SK-N-DZ (cell line): ENCODE measurements at regions not wholly inside any gene's neighbourhood (a gene's known extent, or its start where the extent isn't known, plus 50 kb on each side); places are given as distances from the start of the nearest gene placed in this dataset.

Source experiments
- DNase-seq: peaks from one replicate; pipeline ENCODE4 v3.0.0-alpha.2; 2015; ENCODE audit warnings: low spot score

DNA sequence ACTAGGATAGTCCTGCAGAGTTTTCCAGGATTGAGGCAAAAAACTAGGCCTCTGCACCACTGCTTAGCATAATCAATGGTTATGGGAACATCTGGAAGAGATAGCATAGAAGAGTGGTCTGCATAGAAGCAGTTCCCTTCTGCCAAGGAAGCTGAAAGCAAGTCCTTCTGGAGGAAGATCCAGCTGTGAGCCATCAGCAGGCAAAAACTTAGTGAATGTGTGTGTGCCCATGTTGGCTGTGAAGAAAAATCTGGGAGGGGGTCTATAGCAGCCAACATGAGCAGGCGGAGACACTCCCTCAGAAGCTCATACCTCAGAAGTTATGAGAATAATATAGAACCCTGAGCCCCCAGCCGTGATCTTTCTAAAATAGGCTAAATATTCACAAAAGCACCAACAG lies 228.1 kb upstream of the STEAP1 start:
- no peak for DNase-seq

GRCh38 chr7:89926701-89927100 lies 227.6 kb upstream of the STEAP1 start:
- DNase-seq = no peak

GRCh38 chr7:89927762-89928161 lies 226.5 kb upstream of the STEAP1 start:
- DNase-seq = no peak

DNA sequence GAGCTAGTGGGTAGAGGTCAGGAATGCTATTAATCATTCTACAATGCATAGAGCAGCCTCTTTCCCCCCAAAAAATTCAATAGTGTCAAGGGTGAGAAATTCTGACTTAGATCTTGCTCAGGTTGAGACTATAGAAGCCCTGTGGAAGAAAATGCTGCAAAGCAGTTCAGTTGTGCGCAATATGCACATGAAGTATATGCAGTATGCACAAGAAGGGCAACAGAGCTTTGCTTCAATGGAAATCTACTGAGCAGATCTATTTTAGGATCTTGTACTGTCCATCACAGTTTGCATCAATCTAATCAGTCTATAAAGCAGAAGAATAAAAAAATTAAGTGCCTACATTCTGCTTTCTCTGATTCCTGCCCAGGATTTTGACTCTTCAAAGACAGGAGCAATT lies 225.8 kb upstream of the STEAP1 start:
- no peak for DNase-seq

DNA sequence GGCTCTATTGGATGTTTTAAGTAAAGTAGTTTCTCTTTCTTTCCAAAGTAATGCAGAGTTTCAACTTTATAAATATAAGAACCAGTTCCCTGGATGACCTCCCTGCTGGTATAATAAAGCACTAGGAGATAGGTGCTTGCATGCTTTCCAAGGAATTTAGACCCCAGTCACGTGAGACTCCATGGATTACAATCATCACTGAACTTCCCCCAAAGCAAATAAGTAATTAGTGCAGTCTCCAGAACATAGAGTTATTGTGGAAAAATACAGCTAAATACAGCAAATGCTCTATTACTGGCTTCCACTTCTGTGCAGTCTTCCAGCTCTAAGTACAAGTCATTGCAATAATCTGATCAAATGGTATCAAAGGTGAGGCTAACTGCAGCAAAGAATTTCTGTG lies 220.2 kb upstream of the STEAP1 start:
- no peak for DNase-seq

- DNase-seq = no peak
Measured at GRCh38 chr7:89943525-89944050, 210.7 kb upstream of the STEAP1 start.

GRCh38 chr7:89958525-89959068 lies 195.7 kb upstream of the STEAP1 start:
- no peak for DNase-seq

DNA sequence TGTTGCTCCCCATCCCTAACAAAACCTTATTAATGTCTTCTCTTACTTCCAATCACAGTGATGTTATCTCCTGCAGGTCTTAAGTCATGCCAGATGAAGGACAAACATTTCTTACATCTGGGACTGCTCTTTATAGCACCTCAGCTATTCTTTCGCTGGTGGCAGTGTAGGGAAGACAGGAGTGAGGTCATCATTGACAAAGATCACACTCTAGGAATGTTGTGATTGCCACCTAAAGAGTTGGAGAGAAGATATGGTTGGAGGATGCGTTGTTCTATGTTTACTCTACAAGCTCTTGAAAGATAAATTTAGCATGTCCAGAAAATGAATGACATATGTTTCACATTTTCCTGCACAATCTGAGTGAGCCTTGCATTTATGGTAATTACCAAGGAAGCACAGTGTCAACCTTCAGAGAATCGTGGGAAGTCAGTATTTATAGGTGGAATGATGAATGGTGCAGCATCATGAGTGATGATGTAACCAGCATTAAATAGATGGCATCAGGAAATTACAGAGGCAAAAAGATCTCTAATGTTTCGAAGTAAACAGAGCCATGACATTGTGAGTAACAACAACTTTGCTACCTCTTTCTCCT lies 188.1 kb upstream of the STEAP1 start:
- DNase-seq = no peak

- DNase-seq = no peak
Measured at GRCh38 chr7:89975577-89975976, 178.7 kb upstream of the STEAP1 start.

DNA sequence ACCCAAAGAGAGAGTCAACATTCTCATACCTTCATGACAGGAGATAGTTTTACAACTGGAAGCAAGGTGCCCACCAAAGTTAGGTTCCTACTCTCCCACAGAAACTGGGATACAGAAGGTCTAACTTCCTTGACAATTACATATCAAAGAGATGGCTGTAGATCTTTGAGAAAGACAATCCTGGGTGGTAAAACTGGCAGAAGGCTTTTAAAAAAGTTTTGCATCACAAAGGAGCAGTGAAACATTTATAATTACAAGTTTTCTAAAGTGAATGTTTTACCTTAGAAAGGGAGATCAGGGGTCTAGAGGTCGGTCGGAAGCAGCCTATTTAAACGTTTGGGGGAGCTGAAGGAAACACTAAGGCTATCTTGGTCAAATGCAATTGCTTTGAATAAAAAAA lies 166.6 kb upstream of the STEAP1 start:
- DNase-seq = no peak

DNA sequence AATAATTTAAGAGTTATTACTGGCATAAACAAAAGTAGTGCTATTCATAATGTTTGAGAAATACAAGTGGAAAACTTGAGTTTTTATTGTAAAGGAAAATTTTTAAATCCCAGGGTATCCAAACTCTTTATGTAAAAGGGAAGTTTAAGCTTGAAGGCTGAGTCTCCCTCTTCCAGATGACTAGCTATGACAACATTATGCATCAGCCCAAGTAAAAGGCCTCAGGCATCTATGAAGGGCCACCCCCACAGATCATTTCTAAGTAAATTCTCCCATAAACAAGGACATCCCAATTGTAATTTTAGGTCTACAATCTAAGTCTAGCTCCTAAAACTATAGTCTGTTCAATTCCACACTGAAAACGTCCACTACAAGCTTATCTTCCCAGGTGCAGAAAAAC lies 166.2 kb upstream of the STEAP1 start:
- DNase-seq = no peak

- no peak for DNase-seq
Measured at GRCh38 chr7:89989454-89989853, 164.8 kb upstream of the STEAP1 start.

GRCh38 chr7:89994483-89994882 lies 159.8 kb upstream of the STEAP1 start:
- no peak for DNase-seq

- DNase-seq = no peak
Measured at GRCh38 chr7:89998554-89998953, 155.7 kb upstream of the STEAP1 start.

- DNase-seq = no peak
Measured at GRCh38 chr7:90005836-90006235, 148.4 kb upstream of the STEAP1 start.

DNA sequence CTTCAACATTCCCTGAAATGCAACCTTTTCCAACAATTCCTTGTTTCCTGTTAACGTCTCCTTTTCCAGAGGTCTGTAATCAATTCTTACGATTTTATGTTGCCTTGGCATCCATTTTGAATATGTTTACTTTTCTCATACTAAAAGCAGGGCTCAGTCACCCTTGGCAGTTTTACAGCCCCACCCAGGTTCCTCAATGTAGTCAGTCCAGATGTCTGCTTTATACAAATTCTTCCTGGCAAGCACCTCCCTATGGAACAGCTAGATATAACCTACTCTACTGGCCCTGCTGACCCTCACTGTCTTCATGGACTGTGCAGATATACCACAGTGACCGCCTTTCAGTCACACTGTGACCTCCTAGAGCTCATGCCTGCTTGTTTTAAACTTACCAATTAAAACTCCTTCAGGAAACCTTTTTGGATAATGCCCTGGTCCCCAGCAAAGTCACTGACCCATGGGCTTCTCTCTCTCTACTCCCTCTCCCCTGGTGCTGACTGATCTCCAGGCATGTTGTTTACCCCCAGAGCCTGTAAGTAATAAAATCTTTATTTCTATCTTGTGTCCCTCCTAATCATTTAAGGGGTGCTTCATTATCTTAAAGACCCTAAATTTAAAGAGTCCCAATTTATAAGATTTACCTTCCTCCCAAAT lies 147.1 kb upstream of the STEAP1 start:
- DNase-seq = no peak

DNA sequence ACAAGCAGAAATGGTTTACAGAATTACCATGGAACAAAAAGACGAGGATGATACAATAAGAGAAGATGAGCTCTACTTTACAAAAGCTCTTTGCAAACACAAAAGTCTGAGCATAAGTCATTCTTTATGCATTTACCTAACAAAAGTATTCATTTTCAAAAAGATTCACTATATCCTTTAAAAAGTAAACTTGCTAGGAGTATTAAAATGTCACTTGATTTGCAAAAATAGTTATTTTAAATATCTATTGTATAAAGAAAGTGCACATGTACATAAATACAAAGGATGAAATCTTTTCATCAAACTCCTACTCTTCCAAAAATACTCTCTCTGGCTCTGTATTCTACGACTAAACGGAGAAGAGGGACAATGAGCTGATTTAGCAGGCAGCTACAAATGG lies 146.4 kb upstream of the STEAP1 start:
- DNase-seq = no peak

GRCh38 chr7:90022213-90022612 lies 132.1 kb upstream of the STEAP1 start:
- DNase-seq = no peak

DNA sequence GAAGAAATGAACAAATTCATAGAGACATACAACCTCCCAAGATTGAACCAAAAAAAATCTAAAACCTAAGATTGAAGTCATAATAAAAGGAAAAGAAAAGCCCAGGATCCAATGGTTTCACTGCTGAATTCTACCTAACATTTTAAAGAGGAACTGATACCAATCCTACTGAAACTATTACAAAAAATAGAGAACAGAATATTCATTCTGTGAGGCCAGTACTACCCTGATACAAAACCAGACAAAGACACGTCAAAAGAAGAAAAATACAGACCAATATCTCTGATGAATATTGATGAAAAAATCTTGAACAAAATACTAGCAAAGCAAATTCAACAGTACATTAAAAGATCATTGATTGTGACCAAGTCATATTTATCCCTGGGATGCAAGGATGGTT lies 128.5 kb upstream of the STEAP1 start:
- no peak for DNase-seq

GRCh38 chr7:90033850-90034249 lies 120.4 kb upstream of the STEAP1 start:
- no peak for DNase-seq

GRCh38 chr7:90053094-90053493 lies 101.2 kb upstream of the STEAP1 start:
- DNase-seq = no peak

DNA sequence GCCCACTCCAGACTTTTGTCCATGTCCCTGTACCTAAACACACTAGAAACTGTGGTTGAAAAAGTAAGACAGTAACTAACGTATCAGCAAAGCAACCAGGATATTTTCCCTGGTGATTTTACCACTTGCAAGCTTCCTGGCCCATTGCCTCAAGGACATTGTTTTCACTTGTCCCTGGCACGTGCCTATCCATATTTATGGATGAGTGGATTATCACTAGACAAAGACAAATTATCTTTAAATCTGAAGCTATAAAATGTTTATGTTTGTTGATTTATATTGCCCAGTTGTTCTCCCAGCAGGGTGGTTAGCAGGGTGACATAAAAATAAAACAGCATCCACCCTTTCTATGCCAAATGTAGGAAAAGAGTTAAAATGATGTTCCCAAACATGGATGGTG lies 93.2 kb upstream of the STEAP1 start:
- DNase-seq = no peak

GRCh38 chr7:90064370-90064769 lies 89.9 kb upstream of the STEAP1 start:
- no peak for DNase-seq
